ENCODE measurements at regions not wholly inside any gene's neighbourhood (a gene's known extent, or its start where the extent isn't known, plus 50 kb on each side); places are given as distances from the start of the nearest gene placed in this dataset.
"Not testable (repeated sequence)": the region's sequence is repeated elsewhere in the genome, so short reads cannot be mapped to it uniquely, and the experiment has no call there.

DNA sequence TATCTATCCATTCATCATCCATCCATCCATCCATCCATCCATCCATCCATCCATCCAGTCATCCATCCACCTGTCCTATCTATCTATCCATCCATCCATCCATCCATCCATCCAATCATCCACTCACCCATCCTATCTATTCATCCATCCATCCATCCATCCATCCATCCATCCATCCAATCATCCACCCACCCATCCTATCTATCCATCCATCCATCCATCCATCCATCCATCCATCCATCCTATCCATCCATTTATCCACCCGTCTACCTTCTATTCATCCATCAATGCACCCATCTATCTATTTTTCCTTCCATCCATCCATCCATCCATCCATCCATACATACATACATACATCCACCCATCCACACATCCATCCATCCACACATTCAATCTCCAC lies 540.1 kb downstream of the TBC1D22A start:
- not testable (repeated sequence) for DNase-seq

DNA sequence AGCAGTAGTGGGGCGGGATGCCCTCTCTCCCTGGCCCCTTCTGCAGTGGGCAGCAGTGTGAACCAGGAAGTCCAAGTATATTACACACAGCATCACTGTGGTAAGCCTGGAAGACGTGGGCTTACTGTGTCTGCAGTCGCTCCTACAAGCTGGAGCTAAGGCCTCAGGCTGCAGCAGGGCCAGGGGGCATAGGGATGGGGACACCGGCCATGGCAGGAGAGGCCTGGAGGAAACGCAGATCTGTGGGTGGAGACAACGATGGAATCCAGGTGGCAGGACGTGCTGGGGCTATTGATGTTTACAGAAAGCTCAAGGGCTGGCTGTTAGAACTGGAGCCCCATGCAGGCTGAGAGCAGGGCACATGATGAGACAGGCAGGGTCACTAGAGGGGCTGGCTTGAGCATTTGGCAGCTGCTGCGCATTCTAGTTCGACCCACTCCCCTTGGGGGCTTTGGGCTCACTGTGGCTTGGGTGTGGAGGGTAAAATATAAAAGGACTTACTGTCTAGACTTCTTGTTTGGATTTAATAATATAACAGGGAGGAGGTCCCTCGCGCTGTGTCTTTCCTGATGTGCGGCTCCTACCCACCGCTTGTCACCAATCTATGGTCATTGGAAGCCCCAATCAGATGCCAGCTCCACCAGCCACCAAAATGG lies 539.5 kb downstream of the TBC1D22A start:
- DNase-seq = no peak

- no peak for DNase-seq
Measured at GRCh38 chr22:47300698-47301405, 538.4 kb downstream of the TBC1D22A start.

- no peak for DNase-seq
Measured at GRCh38 chr22:47299863-47300697, 537.6 kb downstream of the TBC1D22A start.

GRCh38 chr22:47299211-47299862 lies 536.9 kb downstream of the TBC1D22A start:
- DNase-seq = no peak

- DNase-seq = no peak
Measured at GRCh38 chr22:47298017-47298785, 535.8 kb downstream of the TBC1D22A start.

GRCh38 chr22:47297261-47298016 lies 535.0 kb downstream of the TBC1D22A start:
- DNase-seq = no peak

DNA sequence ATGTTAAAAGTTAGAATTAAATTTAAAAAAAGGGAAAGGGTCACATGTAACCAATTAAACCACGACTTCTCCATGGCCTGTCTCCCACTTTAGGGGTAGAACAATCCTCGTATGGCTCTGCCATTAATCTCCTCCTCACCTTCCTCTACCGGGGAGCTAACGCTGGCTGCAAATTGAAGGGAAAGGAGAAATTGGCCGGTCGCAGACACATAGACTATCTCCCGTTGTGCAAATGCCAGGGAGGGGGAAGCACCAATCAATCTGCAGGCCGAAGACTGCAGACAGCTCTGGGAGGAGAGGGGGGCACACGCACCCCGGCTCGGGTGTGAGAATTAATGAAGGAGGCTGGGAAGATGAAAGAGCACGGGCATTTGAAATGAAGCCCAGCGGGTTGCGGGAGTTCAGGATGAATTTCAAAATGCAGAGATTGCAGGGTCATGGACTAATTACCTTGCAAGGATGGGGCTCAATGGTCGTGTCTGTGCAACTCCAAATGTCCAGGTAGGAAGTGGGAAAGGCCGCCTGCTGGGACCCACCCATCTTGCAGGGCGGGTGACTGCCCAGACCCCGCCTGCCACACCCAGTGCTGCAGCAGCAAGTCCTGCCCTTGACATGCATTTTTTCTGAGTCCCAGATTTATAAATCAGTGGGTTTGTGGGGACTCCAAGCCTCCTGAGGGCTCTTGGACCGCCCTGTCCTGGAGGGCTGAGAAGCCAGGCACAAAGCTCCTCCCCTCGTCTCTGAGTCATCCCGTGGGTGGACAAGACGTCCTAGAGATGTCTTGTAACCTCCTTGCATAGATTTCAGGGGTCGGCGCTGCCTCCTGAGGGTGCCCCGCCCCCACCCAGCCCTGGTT lies 534.2 kb downstream of the TBC1D22A start:
- DNase-seq = no peak

- DNase-seq = no peak
Measured at GRCh38 chr22:47295982-47296381, 533.5 kb downstream of the TBC1D22A start.

- DNase-seq = no peak
Measured at GRCh38 chr22:47295226-47295901, 532.9 kb downstream of the TBC1D22A start.

GRCh38 chr22:47294576-47294975 lies 532.1 kb downstream of the TBC1D22A start:
- DNase-seq = no peak

DNA sequence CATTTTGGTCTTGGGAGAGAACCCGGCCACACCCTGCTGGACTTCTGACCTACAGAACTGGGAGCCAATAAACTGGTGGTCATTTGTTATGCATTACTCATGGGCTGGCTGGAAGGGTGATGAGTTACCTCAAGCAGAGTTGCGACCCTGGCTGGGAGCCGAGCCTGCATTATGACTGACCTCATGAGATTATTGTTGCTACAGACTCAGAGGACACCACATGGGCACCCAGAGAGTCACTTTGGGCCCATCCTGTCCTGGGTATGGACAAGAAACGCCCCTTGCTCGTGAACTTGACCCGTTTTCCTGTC lies 531.7 kb downstream of the TBC1D22A start:
- no peak for DNase-seq

GRCh38 chr22:47293368-47294221 lies 531.1 kb downstream of the TBC1D22A start:
- DNase-seq = no peak

DNA sequence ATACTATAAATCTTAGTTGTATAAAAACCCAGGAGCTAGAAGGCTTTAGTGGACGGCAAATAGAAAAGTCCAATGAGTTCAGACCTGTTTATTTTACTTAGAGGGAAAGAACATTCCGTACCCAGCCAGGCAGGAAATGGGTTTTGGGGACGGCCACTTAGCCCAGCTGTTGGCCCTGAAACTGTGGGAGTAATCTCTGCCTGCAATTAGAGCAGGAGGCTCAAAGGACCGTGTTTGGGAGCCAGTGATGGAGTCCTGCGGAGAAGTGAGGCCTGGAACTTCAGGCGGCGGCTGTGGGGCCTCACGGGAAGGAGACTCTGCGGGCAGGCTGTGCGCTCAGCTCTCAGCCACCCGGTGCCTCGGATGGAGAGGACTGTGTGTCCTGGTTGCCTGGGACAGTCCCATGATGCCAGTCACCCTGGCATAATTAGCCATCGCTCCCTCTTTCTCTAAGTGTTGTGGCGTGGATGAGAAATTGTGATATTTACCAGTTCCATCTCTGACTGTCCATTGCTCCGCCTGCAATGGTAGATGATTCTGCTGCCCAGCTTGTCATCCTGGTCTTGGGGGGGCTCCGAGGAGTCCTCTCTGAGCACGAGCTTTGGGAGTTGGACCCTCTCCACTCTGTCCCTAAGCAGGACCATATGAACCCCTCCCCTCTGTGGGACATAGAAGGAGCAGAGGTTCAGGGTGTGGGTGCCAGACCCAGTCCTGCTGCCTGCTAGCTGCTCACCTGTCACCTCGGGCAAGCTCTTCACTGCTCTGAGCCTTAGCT lies 530.3 kb downstream of the TBC1D22A start:
- no peak for DNase-seq

DNA sequence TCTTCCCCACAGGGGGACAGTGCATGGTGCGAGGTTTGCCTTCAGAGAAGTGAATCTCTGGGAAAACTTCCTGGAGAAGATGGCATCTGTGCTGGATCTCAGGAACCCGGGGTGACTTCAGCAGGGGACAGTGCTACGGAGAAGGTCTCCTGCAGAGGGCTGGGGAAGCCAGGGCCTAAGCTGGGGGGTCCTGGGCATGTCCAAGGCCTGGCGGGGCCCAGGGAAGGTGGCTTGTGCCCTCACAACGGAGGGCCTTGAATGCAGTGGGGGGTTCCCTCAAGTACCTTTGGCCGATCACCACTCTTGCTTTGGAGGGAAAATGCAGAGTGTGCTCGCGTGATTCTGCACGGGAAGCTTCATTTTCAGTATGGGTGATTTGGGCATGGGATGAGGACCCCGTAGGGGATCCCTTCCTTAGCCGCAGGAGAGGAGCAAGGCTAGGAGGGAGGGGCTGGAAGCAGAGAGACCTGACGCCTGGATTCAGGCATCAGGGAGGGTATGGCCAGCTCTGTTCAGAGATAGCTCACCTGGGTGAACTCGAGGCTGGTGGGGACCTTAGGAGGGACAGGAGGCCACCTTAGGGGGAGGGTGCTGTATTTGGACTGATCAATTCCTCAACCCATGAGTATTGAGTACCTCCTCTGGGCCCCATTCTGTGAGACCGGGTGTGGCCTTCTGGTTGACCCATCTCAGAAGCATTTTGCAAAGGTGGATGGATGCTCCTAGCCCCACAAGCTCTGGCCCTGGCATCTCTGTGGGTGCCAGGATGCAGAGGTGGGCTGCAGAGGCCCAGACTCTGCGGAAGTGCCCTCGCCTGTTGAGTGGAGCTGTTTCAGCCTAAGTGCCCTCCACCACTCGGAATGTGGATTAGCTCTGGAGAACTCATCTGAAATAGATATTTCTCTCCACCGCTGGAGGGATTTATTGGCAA lies 529.4 kb downstream of the TBC1D22A start:
- no peak for DNase-seq

- DNase-seq = no peak
Measured at GRCh38 chr22:47290706-47291430, 528.4 kb downstream of the TBC1D22A start.

All from hematopoietic multipotent progenitor cell treated with erythropoietin and hydrocortisone succinate and interleukin-3 and kit ligand, for 6 days (in vitro differentiated cells).